Esophagus squamous epithelium (tissue), 4 donors: ENCODE measurements at regions not wholly inside any gene's neighbourhood (a gene's known extent, or its start where the extent isn't known, plus 50 kb on each side); places are given as distances from the start of the nearest gene placed in this dataset.

Experiments used
- POLR2A ChIP-seq, 4 donors: fragments of 450-650 bp; IDR thresholded peaks; one replicate each; pipeline ENCODE4 v1.6.1; 2017; ENCODE audit warnings: antibody characterized with exemption in 4 of 4, mild to moderate bottlenecking in 4 of 4, moderate library complexity in 3 of 4
- TF ChIP-seq, protein P1 (sequence below), 6 experiments: fragments of 450-650 bp in 4 of 6; fragments of 200-600 bp in 2 of 6; sonication (generic) in 2 of 6; IDR thresholded peaks; one replicate each; pipeline ENCODE4 v1.5.1; 2016 to 2019; ENCODE audit warnings: antibody characterized with exemption in 6 of 6, mild to moderate bottlenecking in 4 of 6, moderate library complexity in 4 of 6

DNA sequence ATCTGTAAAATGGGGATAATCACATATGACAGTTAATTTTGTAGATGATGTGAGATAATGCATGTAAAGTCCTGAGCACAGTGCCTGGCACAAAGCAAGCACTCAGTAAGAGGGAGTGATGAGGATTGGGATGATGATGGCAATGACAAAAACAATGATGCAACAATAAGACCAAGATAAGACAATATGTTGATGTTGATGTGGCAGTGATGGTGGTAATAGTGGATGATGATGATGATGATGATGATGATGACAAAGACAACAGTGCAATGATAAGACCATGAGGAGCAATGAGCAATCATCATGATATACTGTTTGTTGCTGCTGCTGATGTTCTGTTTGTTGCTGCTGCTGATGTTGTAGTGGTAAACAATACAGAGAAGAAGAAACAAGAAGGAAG lies 344.1 kb downstream of the NPIPA8 start:
- TF ChIP-seq, protein P1, sequence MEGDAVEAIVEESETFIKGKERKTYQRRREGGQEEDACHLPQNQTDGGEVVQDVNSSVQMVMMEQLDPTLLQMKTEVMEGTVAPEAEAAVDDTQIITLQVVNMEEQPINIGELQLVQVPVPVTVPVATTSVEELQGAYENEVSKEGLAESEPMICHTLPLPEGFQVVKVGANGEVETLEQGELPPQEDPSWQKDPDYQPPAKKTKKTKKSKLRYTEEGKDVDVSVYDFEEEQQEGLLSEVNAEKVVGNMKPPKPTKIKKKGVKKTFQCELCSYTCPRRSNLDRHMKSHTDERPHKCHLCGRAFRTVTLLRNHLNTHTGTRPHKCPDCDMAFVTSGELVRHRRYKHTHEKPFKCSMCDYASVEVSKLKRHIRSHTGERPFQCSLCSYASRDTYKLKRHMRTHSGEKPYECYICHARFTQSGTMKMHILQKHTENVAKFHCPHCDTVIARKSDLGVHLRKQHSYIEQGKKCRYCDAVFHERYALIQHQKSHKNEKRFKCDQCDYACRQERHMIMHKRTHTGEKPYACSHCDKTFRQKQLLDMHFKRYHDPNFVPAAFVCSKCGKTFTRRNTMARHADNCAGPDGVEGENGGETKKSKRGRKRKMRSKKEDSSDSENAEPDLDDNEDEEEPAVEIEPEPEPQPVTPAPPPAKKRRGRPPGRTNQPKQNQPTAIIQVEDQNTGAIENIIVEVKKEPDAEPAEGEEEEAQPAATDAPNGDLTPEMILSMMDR (IDR thresholded peaks at IDR 0.05) = no peak
- no peak for TF ChIP-seq POLR2A (IDR thresholded peaks at IDR 0.05)
